GM12878 (cell line): ENCODE measurements at regions not wholly inside any gene's neighbourhood (a gene's known extent, or its start where the extent isn't known, plus 50 kb on each side); places are given as distances from the start of the nearest gene placed in this dataset.

Experiments used
- ATAC-seq: fragments of 200-7000 bp; cut with Tn5 transposase; 3 replicates; pipeline ENCODE4 v1.9.1; 2020; ENCODE audit warnings: mild to moderate bottlenecking, moderate library complexity
- BruUV-seq: library from RNA; stranded (reverse); fragments of 400-500 nt; replicated peaks from 2 replicates; lab custom pipeline; 2021; lab: Mats Ljungman, UMichigan
- CTCF ChIA-PET: fragments of 300-600 bp; sonication (Branson Sonifier 250); formaldehyde crosslinking; extraction: SDS; loops from one replicate; lab custom pipeline; 2021; ENCODE audit warnings: inconsistent platforms; lab: Yijun Ruan, JAX
- POLR2A ChIA-PET: fragments of 350-600 bp; formaldehyde crosslinking; extraction: SDS; loops from one replicate; lab custom pipeline; 2021; ENCODE audit warnings: inconsistent platforms; lab: Charles Lee
- RAD21 ChIA-PET: fragments of 300-600 bp; sonication (Branson Sonifier 250); formaldehyde crosslinking; loops from one replicate; lab custom pipeline; 2023; ENCODE audit warnings: antibody characterized with exemption; ENCODE audit not compliant: unreplicated experiment; lab: Charles Lee
- SMC1A ChIA-PET: fragments of 300-600 bp; sonication (Branson Sonifier 250); formaldehyde crosslinking; loops from one replicate; lab custom pipeline; 2023; ENCODE audit not compliant: unreplicated experiment, uncharacterized antibody; lab: Charles Lee
- DNase-seq: peaks from one replicate; pipeline ENCODE4 v3.0.0-alpha.2; 2011; ENCODE audit warnings: low read depth, low spot score
- FAIRE-seq: peaks from 3 replicates; lab custom pipeline; 2011; peaks lifted over from hg19 to GRCh38; lab: Jason Lieb, UNC
- H2AFZ ChIP-seq: 2 replicates; pipeline ENCODE4 v1.6.0; 2011; ENCODE audit warnings: low read depth, low read length, control low read depth; ENCODE audit not compliant: control insufficient read depth
- H3K27ac ChIP-seq: 2 replicates; pipeline ENCODE4 v1.5.1; 2011; ENCODE audit warnings: control low read depth; ENCODE audit not compliant: control insufficient read depth, insufficient read depth
- H3K27me3 ChIP-seq, 2 experiments: replicated peaks in 1 of 2; 2 replicates each; pipeline versions ENCODE4 v1.6.0 to v1.6.1; 2011; ENCODE audit warnings: low read length in 1 of 2; ENCODE audit not compliant: control insufficient read depth in 2 of 2, insufficient read depth in 2 of 2
- H3K36me3 ChIP-seq, 2 experiments: 2 replicates each; pipeline ENCODE4 v1.5.1; 2011; ENCODE audit warnings: low read length in 1 of 2; ENCODE audit not compliant: control insufficient read depth in 2 of 2, insufficient read depth in 2 of 2
- H3K4me1 ChIP-seq: 2 replicates; pipeline ENCODE4 v1.6.1; 2011; ENCODE audit warnings: mild to moderate bottlenecking, low read length, moderate library complexity, mixed read lengths; ENCODE audit not compliant: control insufficient read depth, insufficient read depth
- H3K4me2 ChIP-seq: 2 replicates; pipeline ENCODE4 v1.6.0; 2011; ENCODE audit warnings: control low read depth; ENCODE audit not compliant: control insufficient read depth, insufficient read depth
- H3K4me3 ChIP-seq: fragments of 200-600 bp; sonication (generic); 2 replicates; pipeline ENCODE4 v1.5.1; 2016
- H3K79me2 ChIP-seq: 2 replicates; pipeline ENCODE4 v1.6.0; 2011; ENCODE audit warnings: low read length; ENCODE audit not compliant: control insufficient read depth, insufficient read depth
- H3K9ac ChIP-seq: 2 replicates; pipeline ENCODE4 v1.8.0; 2011; ENCODE audit warnings: low read length, control low read depth, mixed read lengths; ENCODE audit not compliant: control insufficient read depth, insufficient read depth
- H3K9me3 ChIP-seq: replicated peaks from 3 replicates; pipeline ENCODE4 v1.5.1; 2011; ENCODE audit warnings: mild to moderate bottlenecking, low read length; ENCODE audit not compliant: control insufficient read depth, insufficient read depth
- H4K20me1 ChIP-seq: 2 replicates; pipeline ENCODE4 v1.6.0; 2011; ENCODE audit not compliant: control insufficient read depth, insufficient read depth
- ASH2L ChIP-seq: fragments of 300-600, 200-600 bp; sonication (generic); IDR thresholded peaks from 2 replicates; pipeline ENCODE4 v1.6.1; 2017; ENCODE audit warnings: low read depth, mild to moderate bottlenecking, borderline replicate concordance
- CHD1 ChIP-seq: IDR thresholded peaks from 2 replicates; pipeline ENCODE4 v1.6.1; 2012; ENCODE audit warnings: low read depth, low read length, improper control_type of control experiment
- CHD4 ChIP-seq: fragments of 200-600 bp; sonication (generic); IDR thresholded peaks from 2 replicates; pipeline ENCODE4 v1.6.1; 2016; ENCODE audit warnings: mild to moderate bottlenecking
- ELK1 ChIP-seq: IDR thresholded peaks from 2 replicates; pipeline ENCODE4 v1.6.1; 2012; ENCODE audit warnings: low read depth, low read length, improper control_type of control experiment
- NR2F1 ChIP-seq: fragments of 450-650 bp; conservative IDR thresholded peaks from 2 replicates; pipeline ENCODE4 v1.6.1; 2017; ENCODE audit warnings: mild to moderate bottlenecking
- POLR2A ChIP-seq: IDR thresholded peaks from 2 replicates; pipeline ENCODE4 v1.6.1; 2011; ENCODE audit warnings: low read depth, mild to moderate bottlenecking, low read length
- POU2F2 ChIP-seq: IDR thresholded peaks from 3 replicates; pipeline ENCODE4 v1.6.1; 2011; ENCODE audit warnings: low read depth, mild to moderate bottlenecking, low read length, borderline replicate concordance
- SMAD1 ChIP-seq: fragments of 450-650 bp; IDR thresholded peaks from 2 replicates; pipeline ENCODE4 v1.6.1; 2018; ENCODE audit warnings: mild to moderate bottlenecking, low read depth; ENCODE audit not compliant: partially characterized antibody
- WRNIP1 ChIP-seq: IDR thresholded peaks from 2 replicates; pipeline ENCODE4 v1.6.1; 2011; ENCODE audit warnings: low read depth, low read length, improper control_type of control experiment, borderline replicate concordance
- ZNF207 ChIP-seq: fragments of 450-650 bp; IDR thresholded peaks from 2 replicates; pipeline ENCODE4 v1.6.1; 2014; ENCODE audit warnings: antibody characterized with exemption, mild to moderate bottlenecking, borderline replicate concordance
- ZNF217 ChIP-seq: fragments of 450-650 bp; IDR thresholded peaks from 2 replicates; pipeline ENCODE4 v1.6.1; 2017; ENCODE audit warnings: antibody characterized with exemption, mild to moderate bottlenecking
- ZNF274 ChIP-seq: IDR thresholded peaks from one replicate; pipeline ENCODE4 v1.8.0; 2011; ENCODE audit not compliant: insufficient read length, insufficient read depth
- ZNF622 ChIP-seq: fragments of 450-650 bp; IDR thresholded peaks from 2 replicates; pipeline ENCODE4 v1.6.1; 2017; ENCODE audit warnings: mild to moderate bottlenecking, inconsistent platforms
- ZNF687 ChIP-seq: fragments of 450-650 bp; IDR thresholded peaks from 2 replicates; pipeline ENCODE4 v1.6.1; 2017; ENCODE audit warnings: mild to moderate bottlenecking, moderate library complexity
- WGBS: methylation state at CpG from one replicate; pipeline ENCODE4 v1.1.6; 2016; ENCODE audit warnings: low lambda C conversion rate; ENCODE audit not compliant: insufficient replicate concordance, insufficient coverage; ENCODE audit errors: missing lambda C conversion rate; 5-methylcytosine and 5-hydroxymethylcytosine counted together
- in situ Hi-C: fragments of 300-500 bp; cut with MboI; formaldehyde crosslinking; loops from 9 replicates; pipeline ENCODE4 v1.14.3; 2018; ENCODE audit warnings: mixed read lengths
- intact Hi-C: fragments of 100-400 bp; cut with micrococcal nuclease; formaldehyde crosslinking; loops from one replicate; pipeline ENCODE4 v1.14.2; 2022; ENCODE audit not compliant: unreplicated experiment

- Histone ChIP-seq H3K4me3 (no peak overlapping the region), H3K9me3 (no peaks in the 10 kb centered on the region), H3K27ac (no peak overlapping the region), H3K4me1 (no peaks in the 10 kb centered on the region), H3K79me2 (no peaks in the 10 kb centered on the region), H4K20me1 (no peaks in the 10 kb centered on the region), H3K9ac (no peak overlapping the region), H3K4me2 (no peak overlapping the region), H2AFZ (no peak overlapping the region), H3K27me3 (no peaks in the 10 kb centered on the region), H3K36me3 (no peaks in the 10 kb centered on the region)
- in situ Hi-C loops (no loop called here), intact Hi-C loops (no loop called here)
- ChIA-PET CTCF (no interaction called here), RAD21 (no interaction called here), SMC1A (no interaction called here), POLR2A (no interaction called here)
- BruUV-seq = no TSS peak
- FAIRE-seq (no peak), DNase-seq (no peak), ATAC-seq (no peak)
- 100% methylated on average over 2 of the region's 2 CpGs for WGBS
- no peak for TF ChIP-seq NR2F1
- no peak for TF ChIP-seq WRNIP1
- TF ChIP-seq CHD1 = no peak
- TF ChIP-seq POLR2A = no peak
- no peak for TF ChIP-seq ELK1
- TF ChIP-seq CHD4 = no peak
- TF ChIP-seq ZNF217 = no peak
- no peak for TF ChIP-seq SMAD1
- TF ChIP-seq ASH2L = no peak
- no peak for TF ChIP-seq ZNF622
- no peak for TF ChIP-seq ZNF274
- TF ChIP-seq POU2F2 = no peak
- TF ChIP-seq ZNF687 = no peak
- no peak for TF ChIP-seq ZNF207
These were observed 224.3 kb downstream of the MAFB start for GRCh38 chr20:40464731-40465208.
